Hematopoietic multipotent progenitor cell treated with erythropoietin and hydrocortisone succinate and interleukin-3 and kit ligand, for 4 days (in vitro differentiated cells): ENCODE measurements at regions not wholly inside any gene's neighbourhood (a gene's known extent, or its start where the extent isn't known, plus 50 kb on each side); places are given as distances from the start of the nearest gene placed in this dataset.
"Not testable (repeated sequence)": the region's sequence is repeated elsewhere in the genome, so short reads cannot be mapped to it uniquely, and the experiment has no call there.

Source experiments
- DNase-seq: peaks from one replicate; pipeline ENCODE4 v3.0.0-alpha.2; 2015

DNA sequence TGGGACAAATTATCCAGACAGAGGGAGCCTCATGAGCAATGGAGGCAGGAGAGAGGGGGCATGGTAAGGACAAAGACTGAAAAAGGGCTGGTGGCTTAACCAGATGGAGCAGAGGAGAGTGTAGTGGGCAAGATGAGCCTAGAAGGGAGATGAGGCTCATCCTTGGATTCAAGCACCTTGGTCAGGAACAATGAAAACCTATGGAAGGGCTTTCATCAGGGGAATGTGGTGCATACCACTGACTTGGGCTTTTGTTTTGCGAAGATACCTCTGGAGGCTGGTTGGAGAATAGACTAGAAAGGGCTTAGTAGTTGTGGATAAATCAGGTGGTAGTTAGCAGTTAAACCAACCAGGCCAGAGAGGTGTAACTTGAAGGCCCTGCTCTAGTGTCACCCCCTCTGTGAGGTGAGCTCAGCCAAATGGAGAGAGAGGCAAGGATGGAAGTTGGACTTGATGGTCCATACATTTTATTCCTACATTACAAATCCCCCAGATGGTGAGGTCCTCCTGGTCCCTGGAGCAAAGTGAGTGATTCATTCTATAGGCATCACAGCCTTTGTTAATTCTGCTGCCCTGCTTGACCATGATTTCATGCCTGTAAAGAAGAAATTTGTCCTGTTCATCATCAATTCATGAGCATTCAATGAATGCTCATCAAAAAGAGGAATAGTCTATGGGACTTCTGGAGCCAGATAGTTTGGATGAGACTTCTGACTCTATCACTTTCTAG lies 264.8 kb upstream of the IGFBP7 start:
- no peak for DNase-seq

DNA sequence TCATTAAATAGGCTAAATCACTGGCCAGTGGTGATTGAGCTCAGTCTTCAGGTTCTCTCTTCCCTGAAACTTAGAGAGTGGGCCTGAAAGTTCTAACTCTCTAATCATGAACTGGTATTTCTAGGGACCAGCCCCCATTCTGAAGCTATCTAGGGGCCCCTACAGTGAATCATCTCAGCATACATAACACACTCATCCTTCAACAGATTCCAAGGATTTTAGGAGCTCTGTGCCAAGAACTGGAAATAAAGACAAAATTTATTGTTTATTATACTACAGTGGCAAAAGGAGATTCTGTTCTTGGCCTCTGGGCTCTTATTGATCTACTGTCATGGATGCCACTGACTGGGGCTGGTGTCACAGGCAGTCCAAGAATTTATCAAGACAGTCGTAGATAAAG lies 263.8 kb upstream of the IGFBP7 start:
- no peak for DNase-seq

DNA sequence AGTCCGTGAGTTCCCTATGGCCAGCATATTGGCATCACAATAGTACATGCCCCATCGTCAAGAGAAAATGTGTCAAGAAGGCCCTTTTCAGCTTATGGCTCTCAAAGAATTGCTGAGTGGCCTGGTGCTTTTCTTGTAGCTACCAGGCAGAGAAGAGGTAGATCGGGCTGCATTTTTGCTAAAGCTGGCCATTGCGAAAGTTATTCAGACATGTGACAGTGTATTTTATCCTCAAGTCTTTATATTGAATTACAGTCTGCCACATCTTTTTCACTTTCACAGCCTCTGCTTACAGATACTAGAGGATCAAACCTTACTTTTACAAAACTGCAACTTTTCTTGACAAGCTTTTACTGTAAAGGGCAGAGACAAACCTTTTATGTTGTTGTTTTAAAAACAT lies 261.5 kb upstream of the IGFBP7 start:
- no peak for DNase-seq

DNA sequence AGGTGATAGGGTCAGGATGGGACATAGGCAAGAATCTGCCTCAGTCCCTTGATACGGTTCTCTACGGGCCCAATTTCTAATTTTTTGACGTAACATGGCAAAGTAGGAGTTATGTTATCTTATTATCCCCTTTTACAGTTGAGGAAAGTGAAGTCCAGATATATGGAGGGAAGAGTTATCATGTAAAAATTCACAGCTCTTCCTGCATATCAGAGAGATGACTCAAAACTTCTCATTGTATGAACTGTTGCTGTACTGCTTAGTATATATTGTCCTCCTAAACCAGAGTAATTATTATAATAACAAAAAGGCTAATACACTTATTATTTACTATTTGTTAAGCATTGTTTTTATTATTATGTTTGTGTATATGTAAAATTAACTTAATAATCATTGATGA lies 260.5 kb upstream of the IGFBP7 start:
- no peak for DNase-seq

GRCh38 chr4:57369446-57369845 lies 259.3 kb upstream of the IGFBP7 start:
- no peak for DNase-seq

DNA sequence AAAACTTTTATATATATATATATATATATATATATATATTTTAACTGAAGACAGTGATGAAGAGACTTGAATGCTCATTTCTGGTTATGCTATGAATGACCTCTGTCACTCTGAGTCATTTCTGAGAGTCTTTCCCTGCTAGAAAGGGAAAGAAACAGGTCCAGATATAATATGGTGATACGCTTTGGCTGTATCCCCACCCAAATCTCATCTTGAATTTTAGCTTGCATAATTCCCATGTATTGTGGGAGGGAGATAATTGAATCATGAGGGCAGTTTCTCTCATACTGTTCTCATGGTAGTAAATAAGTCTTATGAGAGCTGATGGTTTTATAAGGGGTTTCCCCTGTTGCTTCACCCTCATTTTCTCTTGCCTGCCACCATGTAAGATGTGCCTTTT lies 254.1 kb upstream of the IGFBP7 start:
- no peak for DNase-seq

DNA sequence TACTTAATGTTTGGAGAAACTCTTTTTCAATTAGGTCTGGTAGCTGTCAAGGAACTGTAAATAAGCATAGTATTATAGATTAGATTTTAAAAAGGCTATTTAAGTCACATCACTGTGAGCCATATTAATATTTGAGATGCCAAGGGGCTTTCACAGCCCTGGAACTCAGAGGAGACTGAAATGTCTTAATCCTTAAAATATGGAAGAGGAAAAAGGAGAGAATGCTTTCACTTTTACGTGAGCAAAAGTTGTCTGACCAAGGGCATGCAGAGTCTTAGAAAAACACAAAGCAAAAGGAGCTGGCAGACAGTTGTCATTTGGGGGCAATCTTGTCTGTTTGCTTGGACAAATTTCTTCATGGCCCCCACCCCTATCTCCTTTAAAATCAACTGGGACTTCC lies 253.2 kb upstream of the IGFBP7 start:
- DNase-seq = no peak

GRCh38 chr4:57360681-57361080 lies 250.5 kb upstream of the IGFBP7 start:
- no peak for DNase-seq

GRCh38 chr4:57355101-57355665 lies 245.0 kb upstream of the IGFBP7 start:
- DNase-seq = no peak

DNA sequence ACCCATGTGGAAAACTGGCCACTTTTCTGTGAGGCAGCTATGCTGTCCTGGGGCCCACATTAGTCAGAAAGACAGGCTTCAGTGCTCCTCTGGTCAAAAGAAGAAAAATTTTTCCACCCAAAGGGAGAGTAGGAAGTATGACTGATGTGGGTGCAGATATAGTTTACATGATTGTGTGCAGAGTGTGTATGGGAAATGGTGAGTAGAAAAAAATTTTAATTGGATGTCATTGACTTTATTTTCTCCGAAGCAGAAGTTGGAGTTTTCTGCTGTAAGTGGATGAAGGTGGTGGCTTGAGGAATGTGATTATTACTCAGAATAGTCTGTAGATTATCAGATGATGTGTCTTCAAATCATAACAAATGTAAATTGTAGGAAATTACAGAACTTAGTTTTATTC lies 241.5 kb upstream of the IGFBP7 start:
- DNase-seq = no peak

GRCh38 chr4:57344296-57344695 lies 234.1 kb upstream of the IGFBP7 start:
- no peak for DNase-seq

GRCh38 chr4:57342411-57342810 lies 232.2 kb upstream of the IGFBP7 start:
- DNase-seq = no peak

- not testable (repeated sequence) for DNase-seq
These were observed 228.7 kb upstream of the IGFBP7 start for GRCh38 chr4:57338861-57339260.

- DNase-seq = no peak
These were observed 223.5 kb upstream of the IGFBP7 start for GRCh38 chr4:57333684-57334083.

- no peak for DNase-seq
These were observed 221.8 kb upstream of the IGFBP7 start for GRCh38 chr4:57331959-57332358.

DNA sequence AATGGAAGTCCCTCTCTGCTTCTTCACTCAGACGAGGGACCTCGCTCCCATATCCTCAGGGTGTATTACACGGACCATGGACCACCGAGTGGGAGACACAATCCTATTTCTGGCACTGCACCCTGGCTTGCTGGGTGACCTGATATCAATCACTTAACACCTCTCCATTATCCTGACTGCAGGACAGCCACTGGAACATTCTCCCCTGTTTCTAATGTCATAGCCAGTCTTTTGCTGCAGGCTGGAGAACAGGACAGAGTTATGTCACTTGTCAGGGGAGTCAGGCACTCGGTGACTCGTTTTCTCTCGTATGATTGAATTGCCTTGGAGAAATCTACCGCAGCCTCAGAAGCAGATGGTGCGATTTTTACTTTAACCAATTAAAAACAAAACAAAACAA lies 219.1 kb upstream of the IGFBP7 start:
- no peak for DNase-seq

DNA sequence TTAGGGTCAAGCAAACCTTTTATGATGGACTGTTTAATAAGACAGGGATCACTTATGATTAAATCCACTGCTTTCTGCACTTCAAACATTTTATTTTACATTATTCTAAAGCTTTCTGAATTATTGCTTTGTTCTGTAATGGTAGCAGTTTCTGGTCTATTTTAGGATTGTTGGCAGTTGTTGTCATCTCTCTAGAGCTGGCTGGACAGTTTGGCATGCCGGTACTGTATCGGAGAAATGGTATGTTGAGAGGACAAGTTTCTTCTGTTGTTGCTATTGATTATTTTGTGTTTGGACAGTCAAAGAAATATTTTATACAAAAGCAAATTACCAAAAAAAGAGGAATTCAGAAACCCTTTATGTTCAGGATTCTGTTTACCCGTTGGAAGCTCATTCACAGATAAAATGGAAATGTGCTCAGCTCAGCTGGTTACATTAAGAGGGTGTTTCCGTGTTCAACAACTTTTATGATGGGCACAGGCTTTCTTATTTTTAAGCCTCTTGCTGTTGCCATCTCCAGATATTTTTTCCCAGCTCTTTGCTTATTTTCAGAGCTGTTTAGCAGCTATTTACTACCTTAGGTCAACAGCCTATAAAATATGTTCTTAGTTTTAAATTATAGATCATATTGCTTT lies 214.6 kb upstream of the IGFBP7 start:
- DNase-seq = no peak

GRCh38 chr4:57320849-57321248 lies 210.7 kb upstream of the IGFBP7 start:
- DNase-seq = no peak

DNA sequence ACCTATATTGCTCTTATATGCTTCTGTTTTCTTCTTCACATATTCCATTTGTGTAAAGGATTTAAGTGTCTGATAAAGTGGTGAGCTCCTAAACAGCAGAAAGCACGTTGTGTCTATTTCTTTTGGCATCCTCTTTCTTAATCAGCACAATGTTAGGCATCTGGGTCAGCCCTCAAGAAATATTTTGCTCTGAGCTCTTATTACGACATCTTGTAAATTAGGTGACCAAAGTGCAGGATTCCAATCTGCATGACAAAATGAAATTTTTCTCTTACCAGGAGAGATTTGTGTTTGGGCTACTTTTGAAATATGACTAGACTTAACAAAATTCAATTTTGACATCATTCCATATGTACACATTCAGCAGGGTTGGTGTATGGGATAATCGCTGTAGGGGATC lies 210.0 kb upstream of the IGFBP7 start:
- DNase-seq = no peak

DNA sequence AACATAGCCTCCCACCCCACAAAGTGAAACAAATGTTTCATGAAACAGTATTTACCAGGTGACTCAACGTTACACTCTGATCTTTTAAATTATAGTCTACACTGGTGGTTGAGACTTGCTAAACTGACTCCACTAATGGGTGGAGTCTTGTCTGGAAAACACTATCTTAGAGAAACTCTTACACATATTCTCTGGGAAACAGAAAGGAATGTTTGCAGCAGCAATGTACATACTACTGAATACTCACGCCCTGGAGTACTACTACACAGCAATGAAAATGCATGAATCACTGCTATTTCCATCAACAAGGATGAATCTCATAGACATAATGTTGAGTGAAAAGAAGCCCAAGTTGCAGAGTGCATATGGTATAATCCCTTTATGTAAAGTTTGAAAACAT lies 208.5 kb upstream of the IGFBP7 start:
- no peak for DNase-seq

- DNase-seq = no peak
These were observed 204.5 kb upstream of the IGFBP7 start for GRCh38 chr4:57314636-57315035.

GRCh38 chr4:57312296-57312695 lies 202.1 kb upstream of the IGFBP7 start:
- DNase-seq = no peak

GRCh38 chr4:57309658-57310057 lies 199.5 kb upstream of the IGFBP7 start:
- DNase-seq = no peak

- DNase-seq = no peak
These were observed 198.1 kb upstream of the IGFBP7 start for GRCh38 chr4:57308301-57308700.

GRCh38 chr4:57305836-57306235 lies 195.7 kb upstream of the IGFBP7 start:
- DNase-seq = no peak
